22Rv1 (cell line): ENCODE measurements at regions not wholly inside any gene's neighbourhood (a gene's known extent, or its start where the extent isn't known, plus 50 kb on each side); places are given as distances from the start of the nearest gene placed in this dataset.

Source experiments
- H3K27ac ChIP-seq: fragments of 450-650 bp; 2 replicates; pipeline ENCODE4 v1.5.1; 2017
- CTCF ChIP-seq: fragments of 450-650 bp; IDR thresholded peaks from 2 replicates; pipeline ENCODE4 v1.5.1; 2017; ENCODE audit warnings: mild to moderate bottlenecking
- ZFX ChIP-seq: fragments of 450-650 bp; IDR thresholded peaks from 2 replicates; pipeline ENCODE4 v1.6.1; 2017; ENCODE audit warnings: antibody characterized with exemption, borderline replicate concordance

GRCh38 chr17:72258711-72259110, 137.9 kb downstream of the SOX9 start:
- no peak overlapping the region for H3K27ac ChIP-seq
- TF ChIP-seq ZFX (no peak), CTCF (no peak)

- TF ChIP-seq CTCF = no peak
- TF ChIP-seq ZFX = no peak
- no peak overlapping the region for H3K27ac ChIP-seq
Observed at GRCh38 chr17:72259922-72260321, 139.1 kb downstream of the SOX9 start.

GRCh38 chr17:72262766-72263165, 141.9 kb downstream of the SOX9 start:
- TF ChIP-seq CTCF (no peak), ZFX (no peak)
- no peak overlapping the region for H3K27ac ChIP-seq

- TF ChIP-seq ZFX (no peak), CTCF (no peak)
- H3K27ac ChIP-seq = no peak overlapping the region
Observed at GRCh38 chr17:72264682-72265405, 144.0 kb downstream of the SOX9 start.

GRCh38 chr17:72266112-72266775, 145.4 kb downstream of the SOX9 start:
- H3K27ac ChIP-seq = no peak overlapping the region
- TF ChIP-seq ZFX (no peak), CTCF (no peak)

GRCh38 chr17:72267601-72268000, 146.8 kb downstream of the SOX9 start:
- no peak overlapping the region for H3K27ac ChIP-seq
- TF ChIP-seq CTCF (no peak), ZFX (no peak)

GRCh38 chr17:72268431-72268830, 147.6 kb downstream of the SOX9 start:
- TF ChIP-seq CTCF = no peak
- no peak for TF ChIP-seq ZFX
- no peak overlapping the region for H3K27ac ChIP-seq
